A549 (cell line): ENCODE measurements at regions not wholly inside any gene's neighbourhood (a gene's known extent, or its start where the extent isn't known, plus 50 kb on each side); places are given as distances from the start of the nearest gene placed in this dataset.

Experiments
- CBX2 ChIP-seq: fragments of 200-600 bp; sonication (generic); IDR thresholded peaks from 2 replicates; pipeline ENCODE4 v1.6.1; 2016; ENCODE audit warnings: low read depth, mild to moderate bottlenecking, borderline replicate concordance
- RCOR1 ChIP-seq: fragments of 150-350 bp; IDR thresholded peaks from 2 replicates; pipeline ENCODE4 v1.6.1; 2014; ENCODE audit warnings: antibody characterized with exemption, low read length, low read depth
- TF ChIP-seq, protein P1 (sequence below): fragments of >200 bp; sonication (Bioruptor Twin); formaldehyde crosslinking; IDR thresholded peaks from 3 replicates; pipeline ENCODE4 v1.5.1; 2016

DNA sequence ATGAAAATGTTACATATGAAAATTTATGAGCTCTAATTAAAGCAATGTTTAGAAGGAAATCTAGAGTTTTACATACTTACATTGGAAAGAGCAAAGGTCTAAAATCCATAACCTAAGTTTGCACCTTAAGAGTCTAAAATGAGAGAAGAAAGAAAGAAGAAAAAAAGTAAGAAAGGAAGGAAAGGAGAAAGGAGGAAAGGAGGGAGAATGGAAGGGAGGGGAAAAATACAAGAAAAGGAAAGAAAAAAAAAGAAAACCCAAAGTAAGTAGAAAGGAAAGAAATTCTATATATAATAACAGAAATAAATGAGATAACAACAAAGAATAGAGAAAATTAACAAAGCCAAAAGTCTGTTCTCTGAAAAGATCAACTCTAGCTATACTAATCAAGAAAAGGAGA is 122.6 kb downstream of the BCL2L11 start:
- TF ChIP-seq RCOR1 (no peak), CBX2 (no peak)
- TF ChIP-seq, protein P1, sequence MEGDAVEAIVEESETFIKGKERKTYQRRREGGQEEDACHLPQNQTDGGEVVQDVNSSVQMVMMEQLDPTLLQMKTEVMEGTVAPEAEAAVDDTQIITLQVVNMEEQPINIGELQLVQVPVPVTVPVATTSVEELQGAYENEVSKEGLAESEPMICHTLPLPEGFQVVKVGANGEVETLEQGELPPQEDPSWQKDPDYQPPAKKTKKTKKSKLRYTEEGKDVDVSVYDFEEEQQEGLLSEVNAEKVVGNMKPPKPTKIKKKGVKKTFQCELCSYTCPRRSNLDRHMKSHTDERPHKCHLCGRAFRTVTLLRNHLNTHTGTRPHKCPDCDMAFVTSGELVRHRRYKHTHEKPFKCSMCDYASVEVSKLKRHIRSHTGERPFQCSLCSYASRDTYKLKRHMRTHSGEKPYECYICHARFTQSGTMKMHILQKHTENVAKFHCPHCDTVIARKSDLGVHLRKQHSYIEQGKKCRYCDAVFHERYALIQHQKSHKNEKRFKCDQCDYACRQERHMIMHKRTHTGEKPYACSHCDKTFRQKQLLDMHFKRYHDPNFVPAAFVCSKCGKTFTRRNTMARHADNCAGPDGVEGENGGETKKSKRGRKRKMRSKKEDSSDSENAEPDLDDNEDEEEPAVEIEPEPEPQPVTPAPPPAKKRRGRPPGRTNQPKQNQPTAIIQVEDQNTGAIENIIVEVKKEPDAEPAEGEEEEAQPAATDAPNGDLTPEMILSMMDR: no peak
